ENCODE measurements at regions not wholly inside any gene's neighbourhood (a gene's known extent, or its start where the extent isn't known, plus 50 kb on each side); places are given as distances from the start of the nearest gene placed in this dataset.

DNA sequence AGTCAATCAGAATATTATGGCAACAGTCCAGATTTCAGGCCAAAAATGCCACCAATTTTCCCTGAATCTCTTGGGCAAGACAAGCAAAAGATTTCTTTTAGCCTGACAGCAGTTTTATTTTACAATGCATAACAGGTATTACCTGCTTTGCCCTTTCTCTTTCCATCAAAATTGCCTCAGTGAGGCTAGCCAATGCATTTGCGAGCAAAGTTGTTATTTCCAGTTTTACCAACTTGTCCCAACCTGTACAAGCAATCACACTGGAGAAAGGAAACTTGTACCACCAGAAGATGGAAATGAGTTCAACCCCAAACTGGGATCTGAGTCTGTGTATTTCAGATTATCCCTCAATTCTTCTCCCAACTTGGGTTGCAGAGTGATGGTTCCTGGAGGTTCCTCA is 279.9 kb upstream of the CDYL start:
- TF ChIP-seq, protein P1, sequence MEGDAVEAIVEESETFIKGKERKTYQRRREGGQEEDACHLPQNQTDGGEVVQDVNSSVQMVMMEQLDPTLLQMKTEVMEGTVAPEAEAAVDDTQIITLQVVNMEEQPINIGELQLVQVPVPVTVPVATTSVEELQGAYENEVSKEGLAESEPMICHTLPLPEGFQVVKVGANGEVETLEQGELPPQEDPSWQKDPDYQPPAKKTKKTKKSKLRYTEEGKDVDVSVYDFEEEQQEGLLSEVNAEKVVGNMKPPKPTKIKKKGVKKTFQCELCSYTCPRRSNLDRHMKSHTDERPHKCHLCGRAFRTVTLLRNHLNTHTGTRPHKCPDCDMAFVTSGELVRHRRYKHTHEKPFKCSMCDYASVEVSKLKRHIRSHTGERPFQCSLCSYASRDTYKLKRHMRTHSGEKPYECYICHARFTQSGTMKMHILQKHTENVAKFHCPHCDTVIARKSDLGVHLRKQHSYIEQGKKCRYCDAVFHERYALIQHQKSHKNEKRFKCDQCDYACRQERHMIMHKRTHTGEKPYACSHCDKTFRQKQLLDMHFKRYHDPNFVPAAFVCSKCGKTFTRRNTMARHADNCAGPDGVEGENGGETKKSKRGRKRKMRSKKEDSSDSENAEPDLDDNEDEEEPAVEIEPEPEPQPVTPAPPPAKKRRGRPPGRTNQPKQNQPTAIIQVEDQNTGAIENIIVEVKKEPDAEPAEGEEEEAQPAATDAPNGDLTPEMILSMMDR (IDR thresholded peaks at IDR 0.05) = no peak
- no peak for TF ChIP-seq POLR2A (IDR thresholded peaks at IDR 0.05)
- TF ChIP-seq POLR2AphosphoS5 (IDR thresholded peaks at IDR 0.05) = no peak

Measured in breast epithelium (tissue), 3 donors.